Loucy (cell line): ENCODE measurements at regions not wholly inside any gene's neighbourhood (a gene's known extent, or its start where the extent isn't known, plus 50 kb on each side); places are given as distances from the start of the nearest gene placed in this dataset.

ENCODE experiments used
- H2AFZ ChIP-seq: fragments of 200-600 bp; sonication (generic); 2 replicates; pipeline ENCODE4 v1.6.0; 2016; ENCODE audit warnings: antibody characterized with exemption, mild to moderate bottlenecking, low read length, moderate library complexity
- H3F3A ChIP-seq: fragments of 200-600 bp; 2 replicates; pipeline ENCODE4 v1.6.0; 2016; ENCODE audit warnings: antibody characterized with exemption, low read depth, mild to moderate bottlenecking
- H3K27me3 ChIP-seq: fragments of 200-600 bp; sonication (generic); 2 replicates; pipeline ENCODE4 v1.6.1; 2014; ENCODE audit warnings: low read length, mild to moderate bottlenecking; ENCODE audit not compliant: insufficient read depth, poor library complexity, severe bottlenecking
- H3K36me3 ChIP-seq: fragments of 200-600 bp; sonication (generic); 2 replicates; pipeline ENCODE4 v1.6.1; 2016; ENCODE audit warnings: low read length; ENCODE audit not compliant: insufficient read depth
- H3K4me1 ChIP-seq: fragments of 200-600 bp; sonication (generic); 2 replicates; pipeline ENCODE4 v1.5.1; 2014; ENCODE audit warnings: low read length, mild to moderate bottlenecking; ENCODE audit not compliant: insufficient read depth, poor library complexity, severe bottlenecking
- H3K4me2 ChIP-seq: fragments of 200-600 bp; sonication (generic); 2 replicates; pipeline ENCODE4 v1.6.0; 2014; ENCODE audit warnings: antibody characterized with exemption, low read length, low read depth, mild to moderate bottlenecking; ENCODE audit not compliant: poor library complexity, severe bottlenecking
- H3K4me3 ChIP-seq: fragments of 200-600 bp; sonication (generic); 2 replicates; pipeline ENCODE4 v1.5.1; 2014; ENCODE audit warnings: low read length, mild to moderate bottlenecking, mixed read lengths; ENCODE audit not compliant: poor library complexity, severe bottlenecking
- H3K79me2 ChIP-seq: fragments of 200-600 bp; sonication (generic); 2 replicates; pipeline ENCODE4 v1.6.1; 2014; ENCODE audit warnings: low read length; ENCODE audit not compliant: insufficient read depth
- H3K9ac ChIP-seq: fragments of 200-600 bp; sonication (generic); 2 replicates; pipeline ENCODE4 v1.6.0; 2014; ENCODE audit warnings: mild to moderate bottlenecking, low read depth, low read length, moderate library complexity; ENCODE audit not compliant: poor library complexity, severe bottlenecking
- H3K9me2 ChIP-seq: fragments of 200-600 bp; sonication (generic); replicated peaks from 2 replicates; pipeline ENCODE4 v1.6.1; 2016; ENCODE audit warnings: low read depth, low read length, mixed read lengths
- H3K9me3 ChIP-seq: fragments of 200-600 bp; sonication (generic); 2 replicates; pipeline ENCODE4 v1.6.1; 2014; ENCODE audit warnings: mild to moderate bottlenecking, antibody characterized with exemption, low read length, low read depth; ENCODE audit not compliant: insufficient read depth
- H4K20me1 ChIP-seq: fragments of 200-600 bp; sonication (generic); 2 replicates; pipeline ENCODE4 v1.6.0; 2014; ENCODE audit warnings: antibody characterized with exemption, low read length, mild to moderate bottlenecking; ENCODE audit not compliant: insufficient read depth, poor library complexity, severe bottlenecking
- CTCF ChIP-seq: fragments of 200-600 bp; sonication (generic); conservative IDR thresholded peaks from 2 replicates; pipeline ENCODE4 v1.5.1; 2014; ENCODE audit warnings: mild to moderate bottlenecking, antibody characterized with exemption, low read length
- EZH2phosphoT487 ChIP-seq: fragments of 200-600 bp; IDR thresholded peaks from 2 replicates; pipeline ENCODE4 v1.6.1; 2018; ENCODE audit warnings: antibody characterized with exemption, mild to moderate bottlenecking, moderate library complexity, borderline replicate concordance

GRCh38 chr5:98363157-98363556, 410.3 kb upstream of the RGMB start:
- H3K9ac ChIP-seq = no peak overlapping the region
- H3K4me3 ChIP-seq = no peak overlapping the region
- H3K27me3 ChIP-seq = no peaks in the 10 kb centered on the region
- no peak overlapping the region for H3K4me2 ChIP-seq
- H3K4me1 ChIP-seq = no peaks in the 10 kb centered on the region
- no peaks in the 10 kb centered on the region for H3K9me2 ChIP-seq
- no peaks in the 10 kb centered on the region for H3K79me2 ChIP-seq
- H3F3A ChIP-seq = no peaks in the 10 kb centered on the region
- TF ChIP-seq CTCF (no peak), EZH2phosphoT487 (no peak)
- H3K9me3 ChIP-seq = no peaks in the 10 kb centered on the region
- H4K20me1 ChIP-seq = no peaks in the 10 kb centered on the region
- no peaks in the 10 kb centered on the region for H3K36me3 ChIP-seq
- no peak overlapping the region for H2AFZ ChIP-seq

GRCh38 chr5:98364549-98364948, 408.9 kb upstream of the RGMB start:
- TF ChIP-seq EZH2phosphoT487 (no peak), CTCF (no peak)
- Histone ChIP-seq H3K79me2 (no peaks in the 10 kb centered on the region), H3K4me1 (no peaks in the 10 kb centered on the region), H3K4me3 (no peak overlapping the region), H4K20me1 (no peaks in the 10 kb centered on the region), H3K9me3 (no peaks in the 10 kb centered on the region), H3K36me3 (no peaks in the 10 kb centered on the region), H3K9me2 (no peaks in the 10 kb centered on the region), H3K4me2 (no peak overlapping the region), H3K9ac (no peak overlapping the region), H3F3A (no peaks in the 10 kb centered on the region), H2AFZ (no peak overlapping the region), H3K27me3 (no peaks in the 10 kb centered on the region)

GRCh38 chr5:98365126-98365525, 408.3 kb upstream of the RGMB start:
- no peaks in the 10 kb centered on the region for H3K9me3 ChIP-seq
- TF ChIP-seq CTCF = no peak
- no peak for TF ChIP-seq EZH2phosphoT487
- no peak overlapping the region for H3K4me3 ChIP-seq
- no peaks in the 10 kb centered on the region for H3K4me1 ChIP-seq
- no peaks in the 10 kb centered on the region for H3K36me3 ChIP-seq
- H3K9ac ChIP-seq = no peak overlapping the region
- no peaks in the 10 kb centered on the region for H3K27me3 ChIP-seq
- no peaks in the 10 kb centered on the region for H3F3A ChIP-seq
- no peaks in the 10 kb centered on the region for H4K20me1 ChIP-seq
- H3K9me2 ChIP-seq = no peaks in the 10 kb centered on the region
- no peak overlapping the region for H3K4me2 ChIP-seq
- no peaks in the 10 kb centered on the region for H3K79me2 ChIP-seq
- no peak overlapping the region for H2AFZ ChIP-seq
